Ishikawa (cell line): ENCODE measurements at regions not wholly inside any gene's neighbourhood (a gene's known extent, or its start where the extent isn't known, plus 50 kb on each side); places are given as distances from the start of the nearest gene placed in this dataset.

ENCODE experiments used
- CEBPB ChIP-seq: IDR thresholded peaks from 2 replicates; pipeline ENCODE4 v1.6.1; 2012
- CREB1 ChIP-seq: IDR thresholded peaks from 2 replicates; pipeline ENCODE4 v1.6.1; 2012; ENCODE audit warnings: low read depth
- EGR1 ChIP-seq: IDR thresholded peaks from 2 replicates; pipeline ENCODE4 v1.6.1; 2012
- EP300 ChIP-seq: IDR thresholded peaks from 2 replicates; pipeline ENCODE4 v1.6.1; 2012; ENCODE audit warnings: borderline replicate concordance
- MAX ChIP-seq: IDR thresholded peaks from 2 replicates; pipeline ENCODE4 v1.6.1; 2012
- NFIC ChIP-seq: IDR thresholded peaks from 2 replicates; pipeline ENCODE4 v1.6.1; 2012
- RAD21 ChIP-seq: IDR thresholded peaks from 2 replicates; pipeline ENCODE4 v1.6.1; 2012; ENCODE audit warnings: low read depth
- REST ChIP-seq: IDR thresholded peaks from 2 replicates; pipeline ENCODE4 v1.6.1; 2012; ENCODE audit warnings: low read depth, mild to moderate bottlenecking
- TAF1 ChIP-seq: IDR thresholded peaks from 2 replicates; pipeline ENCODE4 v1.6.1; 2012; ENCODE audit warnings: low read depth, mild to moderate bottlenecking
- TCF12 ChIP-seq: IDR thresholded peaks from 2 replicates; pipeline ENCODE4 v1.6.1; 2012; ENCODE audit warnings: low read depth
- YY1 ChIP-seq: IDR thresholded peaks from 2 replicates; pipeline ENCODE4 v1.6.1; 2012; ENCODE audit warnings: low read depth
- TF ChIP-seq, protein P1 (sequence below): IDR thresholded peaks from 2 replicates; pipeline ENCODE4 v1.6.1; 2012

DNA sequence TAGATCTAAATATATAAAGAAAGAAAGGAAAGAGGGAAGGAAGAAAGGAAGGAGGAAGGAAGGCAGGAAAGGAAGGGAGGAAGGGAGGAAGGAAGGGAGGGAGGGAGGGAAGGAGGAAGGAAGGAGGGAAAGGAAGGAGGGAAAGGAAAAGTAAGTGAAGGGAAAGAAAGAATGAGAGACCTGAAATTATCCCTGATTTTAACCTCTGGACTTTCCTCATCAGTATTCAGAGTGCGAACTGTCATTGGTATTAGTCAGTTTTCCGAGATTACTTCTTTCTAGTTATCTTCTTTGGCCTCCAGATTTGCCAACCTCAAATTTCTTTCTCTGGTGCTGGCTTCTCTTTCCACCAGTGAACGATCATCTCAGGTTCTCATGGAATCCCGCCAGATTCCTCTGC is 215.5 kb upstream of the FN1 start:
- TF ChIP-seq RAD21 (no peak), REST (no peak), EP300 (no peak), MAX (no peak), YY1 (no peak), TAF1 (no peak), CREB1 (no peak), NFIC (no peak), CEBPB (no peak), EGR1 (no peak), TCF12 (no peak)
- TF ChIP-seq, protein P1, sequence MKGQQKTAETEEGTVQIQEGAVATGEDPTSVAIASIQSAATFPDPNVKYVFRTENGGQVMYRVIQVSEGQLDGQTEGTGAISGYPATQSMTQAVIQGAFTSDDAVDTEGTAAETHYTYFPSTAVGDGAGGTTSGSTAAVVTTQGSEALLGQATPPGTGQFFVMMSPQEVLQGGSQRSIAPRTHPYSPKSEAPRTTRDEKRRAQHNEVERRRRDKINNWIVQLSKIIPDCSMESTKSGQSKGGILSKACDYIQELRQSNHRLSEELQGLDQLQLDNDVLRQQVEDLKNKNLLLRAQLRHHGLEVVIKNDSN = no peak
